ENCODE measurements at regions not wholly inside any gene's neighbourhood (a gene's known extent, or its start where the extent isn't known, plus 50 kb on each side); places are given as distances from the start of the nearest gene placed in this dataset.
"Not testable (repeated sequence)": the region's sequence is repeated elsewhere in the genome, so short reads cannot be mapped to it uniquely, and the experiment has no call there.

GRCh38 chr4:15164571-15164970 lies 162.3 kb downstream of the CPEB2 start:
- no peak overlapping the region for H3K27ac ChIP-seq
- no peak for TF ChIP-seq ZFX (IDR thresholded peaks at IDR 0.05; ENCODE audit: borderline replicate concordance)
- TF ChIP-seq, protein P1, sequence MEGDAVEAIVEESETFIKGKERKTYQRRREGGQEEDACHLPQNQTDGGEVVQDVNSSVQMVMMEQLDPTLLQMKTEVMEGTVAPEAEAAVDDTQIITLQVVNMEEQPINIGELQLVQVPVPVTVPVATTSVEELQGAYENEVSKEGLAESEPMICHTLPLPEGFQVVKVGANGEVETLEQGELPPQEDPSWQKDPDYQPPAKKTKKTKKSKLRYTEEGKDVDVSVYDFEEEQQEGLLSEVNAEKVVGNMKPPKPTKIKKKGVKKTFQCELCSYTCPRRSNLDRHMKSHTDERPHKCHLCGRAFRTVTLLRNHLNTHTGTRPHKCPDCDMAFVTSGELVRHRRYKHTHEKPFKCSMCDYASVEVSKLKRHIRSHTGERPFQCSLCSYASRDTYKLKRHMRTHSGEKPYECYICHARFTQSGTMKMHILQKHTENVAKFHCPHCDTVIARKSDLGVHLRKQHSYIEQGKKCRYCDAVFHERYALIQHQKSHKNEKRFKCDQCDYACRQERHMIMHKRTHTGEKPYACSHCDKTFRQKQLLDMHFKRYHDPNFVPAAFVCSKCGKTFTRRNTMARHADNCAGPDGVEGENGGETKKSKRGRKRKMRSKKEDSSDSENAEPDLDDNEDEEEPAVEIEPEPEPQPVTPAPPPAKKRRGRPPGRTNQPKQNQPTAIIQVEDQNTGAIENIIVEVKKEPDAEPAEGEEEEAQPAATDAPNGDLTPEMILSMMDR (IDR thresholded peaks at IDR 0.05): no peak

- TF ChIP-seq ZFX (IDR thresholded peaks at IDR 0.05; ENCODE audit: borderline replicate concordance): no peak
- TF ChIP-seq, protein P1 (IDR thresholded peaks at IDR 0.05): no peak
- H3K27ac ChIP-seq: no peak overlapping the region
Measured at GRCh38 chr4:15167743-15168142, 165.5 kb downstream of the CPEB2 start.

GRCh38 chr4:15168759-15169158 lies 166.5 kb downstream of the CPEB2 start:
- TF ChIP-seq, protein P1 (IDR thresholded peaks at IDR 0.05): no peak
- TF ChIP-seq ZFX (IDR thresholded peaks at IDR 0.05; ENCODE audit: borderline replicate concordance): no peak
- H3K27ac ChIP-seq: no peak overlapping the region

DNA sequence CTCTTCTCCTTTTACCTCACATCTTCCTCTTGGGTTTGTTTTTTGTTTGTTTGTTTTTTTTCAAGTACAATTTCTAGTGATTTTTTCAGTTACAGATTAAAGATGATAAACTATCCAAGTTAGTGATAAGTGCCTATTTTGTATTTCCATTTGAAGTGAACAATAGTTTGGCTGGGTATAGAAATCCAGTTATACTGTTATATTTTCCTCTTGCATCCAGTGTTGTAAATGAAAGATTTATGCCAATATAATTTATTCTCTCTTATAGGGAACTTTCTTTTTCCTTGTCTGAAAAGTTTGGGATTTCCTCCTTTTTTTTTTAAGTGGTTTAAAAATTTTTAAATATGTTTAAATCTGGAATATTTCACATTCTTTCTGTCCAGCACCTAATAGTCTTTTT lies 169.4 kb downstream of the CPEB2 start:
- no peak overlapping the region for H3K27ac ChIP-seq
- TF ChIP-seq, protein P1 (IDR thresholded peaks at IDR 0.05): no peak
- no peak for TF ChIP-seq ZFX (IDR thresholded peaks at IDR 0.05; ENCODE audit: borderline replicate concordance)

DNA sequence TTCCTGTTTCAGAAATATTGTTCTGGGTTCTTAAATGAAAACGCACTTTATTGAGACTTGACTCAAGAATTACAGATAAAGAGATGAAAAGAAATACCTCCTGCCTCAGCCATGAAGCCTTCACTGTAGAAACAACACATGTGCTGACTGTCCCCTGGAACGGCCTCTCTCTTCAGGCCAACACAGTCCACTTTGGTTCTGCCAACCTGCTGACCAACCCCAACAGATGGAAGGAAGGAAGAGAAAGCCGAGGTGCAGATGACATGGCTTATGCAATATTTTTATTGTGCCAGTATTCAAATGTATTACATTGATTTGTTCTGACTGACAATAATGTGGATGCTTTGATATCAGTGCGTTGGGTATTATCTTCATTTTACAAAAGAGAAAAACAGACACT lies 171.0 kb downstream of the CPEB2 start:
- TF ChIP-seq, protein P1 (IDR thresholded peaks at IDR 0.05): no peak
- no peak for TF ChIP-seq ZFX (IDR thresholded peaks at IDR 0.05; ENCODE audit: borderline replicate concordance)
- H3K27ac ChIP-seq: no peak overlapping the region

DNA sequence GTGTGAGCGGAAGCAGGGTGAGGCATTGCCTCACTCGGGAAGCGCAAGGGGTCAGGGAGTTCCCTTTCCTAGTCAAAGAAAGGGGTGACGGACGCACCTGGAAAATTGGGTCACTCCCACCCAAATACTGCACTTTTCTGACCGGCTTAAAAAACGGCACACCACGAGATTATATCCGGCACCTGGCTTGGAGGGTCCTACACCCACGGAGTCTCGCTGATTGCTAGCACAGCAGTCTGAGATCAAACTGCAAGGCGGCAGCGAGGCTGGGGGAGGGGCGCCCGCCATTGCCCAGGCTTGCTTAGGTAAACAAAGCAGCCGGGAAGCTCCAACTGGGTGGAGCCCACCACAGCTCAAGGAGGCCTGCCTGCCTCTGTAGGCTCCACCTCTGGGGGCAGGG lies 171.9 kb downstream of the CPEB2 start:
- not testable (repeated sequence) for H3K27ac ChIP-seq

DNA sequence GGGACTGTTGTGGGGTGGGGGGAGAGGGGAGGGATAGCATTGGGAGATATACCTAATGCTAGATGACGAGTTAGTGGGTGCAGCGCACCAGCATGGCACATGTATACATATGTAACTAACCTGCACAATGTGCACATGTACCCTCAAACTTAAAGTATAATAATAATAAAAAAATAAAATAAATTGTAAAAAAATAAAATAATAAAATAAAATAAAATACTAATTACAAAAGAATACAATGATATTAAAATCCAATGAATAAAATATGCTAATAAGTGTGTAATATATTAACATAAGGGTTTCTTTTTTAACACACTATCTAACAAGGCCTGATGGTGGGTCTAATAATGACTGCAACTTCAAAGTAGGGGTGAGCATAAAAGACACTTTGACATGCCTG lies 177.6 kb downstream of the CPEB2 start:
- H3K27ac ChIP-seq: not testable (repeated sequence)

- no peak overlapping the region for H3K27ac ChIP-seq
- TF ChIP-seq, protein P1 (IDR thresholded peaks at IDR 0.05): no peak
- no peak for TF ChIP-seq ZFX (IDR thresholded peaks at IDR 0.05; ENCODE audit: borderline replicate concordance)
Measured at GRCh38 chr4:15182600-15183220, 180.4 kb downstream of the CPEB2 start.

All from 22Rv1 (cell line).